Thyroid gland (tissue), 4 donors: ENCODE measurements at regions not wholly inside any gene's neighbourhood (a gene's known extent, or its start where the extent isn't known, plus 50 kb on each side); places are given as distances from the start of the nearest gene placed in this dataset.
"Not testable (repeated sequence)": the region's sequence is repeated elsewhere in the genome, so short reads cannot be mapped to it uniquely, and the experiment has no call there.

Experiments
- DNase-seq, 2 donors: peaks; one replicate each; pipeline ENCODE4 v3.0.0-alpha.2; 2019
- H3K27ac ChIP-seq, 3 donors: fragments of 200-600 bp; sonication (generic); 1 replicate in 2 of 3; 2 replicates in 1 of 3; pipeline ENCODE4 v1.5.1; 2016 to 2019; ENCODE audit warnings: mild to moderate bottlenecking in 1 of 3, moderate library complexity in 1 of 3
- H3K27me3 ChIP-seq: fragments of 200-600 bp; sonication (generic); one replicate; pipeline ENCODE4 v1.5.1; 2019
- H3K36me3 ChIP-seq, 2 donors: fragments of 200-600 bp; sonication (generic); one replicate each; pipeline ENCODE4 v1.5.1; 2016 to 2019
- H3K4me1 ChIP-seq, 2 donors: fragments of 200-600 bp; sonication (generic); one replicate each; pipeline ENCODE4 v1.5.1; 2017 to 2019
- H3K4me3 ChIP-seq, 3 donors: fragments of 200-600 bp; sonication (generic); replicated peaks in 1 of 3; 1 replicate in 2 of 3; 2 replicates in 1 of 3; pipeline ENCODE4 v1.5.1; 2016; ENCODE audit warnings: mild to moderate bottlenecking in 1 of 3
- H3K9me3 ChIP-seq: fragments of 200-600 bp; sonication (generic); one replicate; pipeline ENCODE4 v1.5.1; 2017
- CTCF ChIP-seq, 6 experiments: fragments of 200-600 bp in 3 of 6; fragments of 450-650 bp in 3 of 6; sonication (generic) in 3 of 6; IDR thresholded peaks; one replicate each; pipeline ENCODE4 v1.5.1; 2016 to 2019; ENCODE audit warnings: antibody characterized with exemption in 6 of 6, mild to moderate bottlenecking in 2 of 6, inconsistent platforms in 1 of 6, moderate library complexity in 1 of 6
- POLR2A ChIP-seq, 2 donors: fragments of 450-650 bp; IDR thresholded peaks; one replicate each; pipeline ENCODE4 v1.6.1; 2017; ENCODE audit warnings: antibody characterized with exemption in 2 of 2, mild to moderate bottlenecking in 2 of 2, moderate library complexity in 1 of 2
- whole genome bisulfite sequencing, 2 donors: methylation state at CpG; one replicate each; pipeline ENCODE4 v1.1.5; 2017; 5-methylcytosine and 5-hydroxymethylcytosine counted together
- intact Hi-C: fragments of 100-400 bp; cut with DNase I; formaldehyde crosslinking; loops from one replicate; pipeline ENCODE4 v1.15.1; 2023

GRCh38 chr14:77990337-77990736 is 179.8 kb upstream of the NRXN3 start:
- Histone ChIP-seq H3K27ac (peak overlapping the region in 2 of 3 donors; percentile 89 to 96), H3K4me1 (peaks cover 41 to 43% of the 10 kb centered on the region in 2 donors), H3K27me3 (no peaks in the 10 kb centered on the region), H3K4me3 (no peak overlapping the region), H3K9me3 (no peaks in the 10 kb centered on the region), H3K36me3 (no peaks in the 10 kb centered on the region)
- 96 to 97% methylated on average over 3 of the region's 3 CpGs for WGBS, 2 donors
- intact Hi-C loops: no loop called here
- TF ChIP-seq POLR2A (IDR thresholded peaks at IDR 0.05) (no peak), CTCF (IDR thresholded peaks at IDR 0.05) (no peak)
- no peak for DNase-seq

GRCh38 chr14:77991128-77991772 is 178.9 kb upstream of the NRXN3 start:
- no peaks in the 10 kb centered on the region for H3K36me3 ChIP-seq
- intact Hi-C loops: no loop called here
- peak; percentile 34 to 43 for DNase-seq
- WGBS, 2 donors: 58 to 73% methylated on average over 4 of the region's 4 CpGs
- peaks cover 32 to 35% of the 10 kb centered on the region in 2 donors for H3K4me1 ChIP-seq
- no peaks in the 10 kb centered on the region for H3K27me3 ChIP-seq
- H3K9me3 ChIP-seq: no peaks in the 10 kb centered on the region
- H3K27ac ChIP-seq: peak overlapping the region in 1 of 3 donors; percentile 96
- no peak overlapping the region for H3K4me3 ChIP-seq
- TF ChIP-seq POLR2A (IDR thresholded peaks at IDR 0.05) (no peak), CTCF (IDR thresholded peaks at IDR 0.05) (peak in 4 of 6 experiments; percentile 16 to 50 (median 32))

- Histone ChIP-seq H3K27ac (no peak overlapping the region), H3K9me3 (no peaks in the 10 kb centered on the region), H3K36me3 (no peaks in the 10 kb centered on the region), H3K4me3 (no peak overlapping the region), H3K27me3 (no peaks in the 10 kb centered on the region), H3K4me1 (peaks cover 0 to 2% of the 10 kb centered on the region in 2 donors)
- no peak for DNase-seq
- 62 to 90% methylated on average over 1 of the region's 1 CpG for WGBS, 2 donors
- intact Hi-C loops: no loop called here
- TF ChIP-seq CTCF (IDR thresholded peaks at IDR 0.05) (no peak), POLR2A (IDR thresholded peaks at IDR 0.05) (no peak)
Observed at GRCh38 chr14:78005325-78005724, 164.8 kb upstream of the NRXN3 start.

- Histone ChIP-seq H3K4me1 (peaks cover 0 to 4% of the 10 kb centered on the region in 2 donors), H3K9me3 (no peaks in the 10 kb centered on the region), H3K27ac (no peak overlapping the region), H3K36me3 (no peaks in the 10 kb centered on the region), H3K4me3 (no peak overlapping the region), H3K27me3 (no peaks in the 10 kb centered on the region)
- intact Hi-C loops: no loop called here
- TF ChIP-seq POLR2A (IDR thresholded peaks at IDR 0.05) (no peak), CTCF (IDR thresholded peaks at IDR 0.05) (no peak)
- WGBS, 2 donors: 77 to 84% methylated on average over 3 of the region's 3 CpGs
- no peak for DNase-seq
Observed at GRCh38 chr14:78007160-78007559, 163.0 kb upstream of the NRXN3 start.

- DNase-seq: peak; percentile 45 to 61
- H3K27me3 ChIP-seq: no peaks in the 10 kb centered on the region
- 41 to 61% methylated on average over 4 of the region's 4 CpGs for WGBS, 2 donors
- no peak for TF ChIP-seq CTCF (IDR thresholded peaks at IDR 0.05)
- no peak for TF ChIP-seq POLR2A (IDR thresholded peaks at IDR 0.05)
- intact Hi-C loops: no loop called here
- no peak overlapping the region for H3K27ac ChIP-seq
- no peak overlapping the region for H3K4me3 ChIP-seq
- no peaks in the 10 kb centered on the region for H3K36me3 ChIP-seq
- peaks cover 0 to 4% of the 10 kb centered on the region in 2 donors for H3K4me1 ChIP-seq
- H3K9me3 ChIP-seq: no peaks in the 10 kb centered on the region
Observed at GRCh38 chr14:78010688-78011087, 159.5 kb upstream of the NRXN3 start.

- H3K4me1 ChIP-seq, H3K27me3 ChIP-seq, H3K9me3 ChIP-seq, DNase-seq, intact Hi-C loops, H3K27ac ChIP-seq, H3K36me3 ChIP-seq, H3K4me3 ChIP-seq: not testable (repeated sequence)
- WGBS, 2 donors: 98 to 100% methylated on average over 7 to 18 of the region's 22 CpGs
Observed at GRCh38 chr14:78013911-78014310, 156.3 kb upstream of the NRXN3 start.
